NCI-H748 treated with DMSO at 0.1 percent for 48 hours (cell line): ENCODE measurements at regions not wholly inside any gene's neighbourhood (a gene's known extent, or its start where the extent isn't known, plus 50 kb on each side); places are given as distances from the start of the nearest gene placed in this dataset.

ENCODE experiments used
- DNase-seq: peaks from one replicate; lab custom pipeline; 2025; lab: John Stamatoyannopoulos, UW

GRCh38 chr10:29757551-29758297 is 123.0 kb upstream of the SVIL start:
- DNase-seq, result no peak

- peak; percentile 44 for DNase-seq
These were observed 121.7 kb upstream of the SVIL start for GRCh38 chr10:29756451-29756850.

GRCh38 chr10:29753283-29753682 is 118.5 kb upstream of the SVIL start:
- DNase-seq, result no peak

GRCh38 chr10:29751684-29752083 is 116.9 kb upstream of the SVIL start:
- DNase-seq, result no peak

- no peak for DNase-seq
These were observed 116.5 kb upstream of the SVIL start for GRCh38 chr10:29751240-29751639.

- no peak for DNase-seq
These were observed 114.4 kb upstream of the SVIL start for GRCh38 chr10:29749150-29749549.

GRCh38 chr10:29748109-29748650 is 113.4 kb upstream of the SVIL start:
- no peak for DNase-seq

- DNase-seq, result no peak
These were observed 111.5 kb upstream of the SVIL start for GRCh38 chr10:29746080-29746797.

GRCh38 chr10:29740981-29741545 is 106.3 kb upstream of the SVIL start:
- DNase-seq, result no peak

GRCh38 chr10:29738341-29738740 is 103.6 kb upstream of the SVIL start:
- DNase-seq, result no peak

GRCh38 chr10:29737074-29737593 is 102.4 kb upstream of the SVIL start:
- no peak for DNase-seq

- no peak for DNase-seq
These were observed 101.7 kb upstream of the SVIL start for GRCh38 chr10:29736366-29737073.

GRCh38 chr10:29735628-29736365 is 101.0 kb upstream of the SVIL start:
- DNase-seq, result peak; percentile 17

GRCh38 chr10:29734962-29735627 is 100.3 kb upstream of the SVIL start:
- no peak for DNase-seq

- DNase-seq, result no peak
These were observed 99.8 kb upstream of the SVIL start for GRCh38 chr10:29734640-29734961.

GRCh38 chr10:29733323-29733722 is 98.6 kb upstream of the SVIL start:
- no peak for DNase-seq

- DNase-seq, result no peak
These were observed 98.1 kb upstream of the SVIL start for GRCh38 chr10:29732918-29733317.

- DNase-seq, result no peak
These were observed 97.0 kb upstream of the SVIL start for GRCh38 chr10:29731760-29732159.

- no peak for DNase-seq
These were observed 96.2 kb upstream of the SVIL start for GRCh38 chr10:29730969-29731368.

- no peak for DNase-seq
These were observed 95.7 kb upstream of the SVIL start for GRCh38 chr10:29730458-29730857.

- DNase-seq, result no peak
These were observed 93.8 kb upstream of the SVIL start for GRCh38 chr10:29728541-29729049.
